ENCODE measurements at regions not wholly inside any gene's neighbourhood (a gene's known extent, or its start where the extent isn't known, plus 50 kb on each side); places are given as distances from the start of the nearest gene placed in this dataset.
A peak's percentile ranks its signal among the peaks of the same experiment; 100 is the strongest.

GRCh38 chr1:9453375-9453774 lies 85.9 kb upstream of the SLC25A33 start:
- H3K4me3 ChIP-seq (ENCODE audit: low read depth, low read length): no peak overlapping the region
- no peak for DNase-seq (ENCODE audit: low read depth)
- no peak for TF ChIP-seq CTCF (conservative IDR thresholded peaks at IDR 0.05; ENCODE audit: low read depth, low read length)

GRCh38 chr1:9453779-9454418 lies 85.4 kb upstream of the SLC25A33 start:
- TF ChIP-seq CTCF (conservative IDR thresholded peaks at IDR 0.05; ENCODE audit: low read depth, low read length): no peak

GRCh38 chr1:9454494-9455066 lies 84.7 kb upstream of the SLC25A33 start:
- H3K4me3 ChIP-seq (ENCODE audit: low read depth, low read length): no peak overlapping the region
- DNase-seq (ENCODE audit: low read depth): no peak
- TF ChIP-seq CTCF (conservative IDR thresholded peaks at IDR 0.05; ENCODE audit: low read depth, low read length): no peak

More at GRCh38 chr1:9453779-9454418, 85.4 kb upstream of the SLC25A33 start:
- H3K4me3 ChIP-seq (ENCODE audit: low read depth, low read length): no peak overlapping the region
- DNase-seq (ENCODE audit: low read depth): no peak

- DNase-seq (ENCODE audit: low read depth): no peak
- TF ChIP-seq CTCF (conservative IDR thresholded peaks at IDR 0.05; ENCODE audit: low read depth, low read length): peak; percentile 84
- H3K4me3 ChIP-seq (ENCODE audit: low read depth, low read length): no peak overlapping the region
Measured at GRCh38 chr1:9455487-9456234, 83.6 kb upstream of the SLC25A33 start.

- no peak for DNase-seq (ENCODE audit: low read depth)
- TF ChIP-seq CTCF (conservative IDR thresholded peaks at IDR 0.05; ENCODE audit: low read depth, low read length): no peak
- H3K4me3 ChIP-seq (ENCODE audit: low read depth, low read length): no peak overlapping the region
Measured at GRCh38 chr1:9456833-9457232, 82.4 kb upstream of the SLC25A33 start.

GRCh38 chr1:9459816-9460407 lies 79.4 kb upstream of the SLC25A33 start:
- no peak for TF ChIP-seq CTCF (conservative IDR thresholded peaks at IDR 0.05; ENCODE audit: low read depth, low read length)
- no peak overlapping the region for H3K4me3 ChIP-seq (ENCODE audit: low read depth, low read length)
- no peak for DNase-seq (ENCODE audit: low read depth)
